ENCODE measurements at regions not wholly inside any gene's neighbourhood (a gene's known extent, or its start where the extent isn't known, plus 50 kb on each side); places are given as distances from the start of the nearest gene placed in this dataset.

GRCh38 chr2:133787651-133788050 lies 219.4 kb upstream of the NCKAP5 start:
- no peak overlapping the region for H3K4me3 ChIP-seq (ENCODE audit: low read length)
- H3F3A ChIP-seq (ENCODE audit: insufficient read depth, low read length, poor library complexity, severe bottlenecking), result no peaks in the 10 kb centered on the region
- H3K4me2 ChIP-seq (ENCODE audit: low read length), result no peak overlapping the region
- H2AFZ ChIP-seq (ENCODE audit: low read depth, low read length), result no peak overlapping the region
- no peaks in the 10 kb centered on the region for H3K9me2 ChIP-seq (ENCODE audit: insufficient read depth, low read length)
- no peak overlapping the region for H3K9ac ChIP-seq (ENCODE audit: low read length)
- H3K9me3 ChIP-seq (ENCODE audit: low read length), result no peaks in the 10 kb centered on the region
- H3K27ac ChIP-seq (ENCODE audit: low read length), result no peak overlapping the region
- no peaks in the 10 kb centered on the region for H3K27me3 ChIP-seq (ENCODE audit: insufficient read depth, low read depth, low read length)
- TF ChIP-seq, protein P1, sequence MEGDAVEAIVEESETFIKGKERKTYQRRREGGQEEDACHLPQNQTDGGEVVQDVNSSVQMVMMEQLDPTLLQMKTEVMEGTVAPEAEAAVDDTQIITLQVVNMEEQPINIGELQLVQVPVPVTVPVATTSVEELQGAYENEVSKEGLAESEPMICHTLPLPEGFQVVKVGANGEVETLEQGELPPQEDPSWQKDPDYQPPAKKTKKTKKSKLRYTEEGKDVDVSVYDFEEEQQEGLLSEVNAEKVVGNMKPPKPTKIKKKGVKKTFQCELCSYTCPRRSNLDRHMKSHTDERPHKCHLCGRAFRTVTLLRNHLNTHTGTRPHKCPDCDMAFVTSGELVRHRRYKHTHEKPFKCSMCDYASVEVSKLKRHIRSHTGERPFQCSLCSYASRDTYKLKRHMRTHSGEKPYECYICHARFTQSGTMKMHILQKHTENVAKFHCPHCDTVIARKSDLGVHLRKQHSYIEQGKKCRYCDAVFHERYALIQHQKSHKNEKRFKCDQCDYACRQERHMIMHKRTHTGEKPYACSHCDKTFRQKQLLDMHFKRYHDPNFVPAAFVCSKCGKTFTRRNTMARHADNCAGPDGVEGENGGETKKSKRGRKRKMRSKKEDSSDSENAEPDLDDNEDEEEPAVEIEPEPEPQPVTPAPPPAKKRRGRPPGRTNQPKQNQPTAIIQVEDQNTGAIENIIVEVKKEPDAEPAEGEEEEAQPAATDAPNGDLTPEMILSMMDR (IDR thresholded peaks at IDR 0.05; ENCODE audit: poor library complexity, severe bottlenecking), result no peak
- TF ChIP-seq EZH2 (IDR thresholded peaks at IDR 0.05; ENCODE audit: borderline replicate concordance, insufficient read depth, low read length, poor library complexity, severe bottlenecking) (no peak), MXI1 (conservative IDR thresholded peaks at IDR 0.05; ENCODE audit: poor library complexity, severe bottlenecking) (no peak), SMC3 (conservative IDR thresholded peaks at IDR 0.05; ENCODE audit: poor library complexity) (no peak), EP300 (conservative IDR thresholded peaks at IDR 0.05; ENCODE audit: poor library complexity, severe bottlenecking) (no peak), REST (IDR thresholded peaks at IDR 0.05; ENCODE audit: borderline replicate concordance) (no peak), TAF1 (IDR thresholded peaks at IDR 0.05; ENCODE audit: low read depth) (no peak), POLR2AphosphoS5 (IDR thresholded peaks at IDR 0.05) (no peak), RAD21 (conservative IDR thresholded peaks at IDR 0.05) (no peak)
- H4K20me1 ChIP-seq (ENCODE audit: insufficient read depth), result no peaks in the 10 kb centered on the region
- no peaks in the 10 kb centered on the region for H3K36me3 ChIP-seq (ENCODE audit: insufficient read depth, low read length)
- H3K79me2 ChIP-seq (replicated peaks; ENCODE audit: insufficient read depth, low read length), result no peaks in the 10 kb centered on the region

GRCh38 chr2:133788386-133788785 lies 220.1 kb upstream of the NCKAP5 start:
- H3K27me3 ChIP-seq (ENCODE audit: insufficient read depth, low read depth, low read length), result no peaks in the 10 kb centered on the region
- H3K9ac ChIP-seq (ENCODE audit: low read length), result no peak overlapping the region
- no peaks in the 10 kb centered on the region for H3K9me2 ChIP-seq (ENCODE audit: insufficient read depth, low read length)

More at GRCh38 chr2:133788386-133788785, 220.1 kb upstream of the NCKAP5 start:
- Histone ChIP-seq H2AFZ (ENCODE audit: low read depth, low read length) (no peak overlapping the region), H3K4me3 (ENCODE audit: low read length) (no peak overlapping the region), H3F3A (ENCODE audit: insufficient read depth, low read length, poor library complexity, severe bottlenecking) (no peaks in the 10 kb centered on the region), H3K9me3 (ENCODE audit: low read length) (no peaks in the 10 kb centered on the region), H3K79me2 (replicated peaks; ENCODE audit: insufficient read depth, low read length) (no peaks in the 10 kb centered on the region), H4K20me1 (ENCODE audit: insufficient read depth) (no peaks in the 10 kb centered on the region), H3K27ac (ENCODE audit: low read length) (no peak overlapping the region), H3K4me2 (ENCODE audit: low read length) (no peak overlapping the region), H3K36me3 (ENCODE audit: insufficient read depth, low read length) (no peaks in the 10 kb centered on the region)
- TF ChIP-seq MXI1 (conservative IDR thresholded peaks at IDR 0.05; ENCODE audit: poor library complexity, severe bottlenecking) (no peak), RAD21 (conservative IDR thresholded peaks at IDR 0.05) (no peak), EZH2 (IDR thresholded peaks at IDR 0.05; ENCODE audit: borderline replicate concordance, insufficient read depth, low read length, poor library complexity, severe bottlenecking) (no peak), SMC3 (conservative IDR thresholded peaks at IDR 0.05; ENCODE audit: poor library complexity) (no peak), EP300 (conservative IDR thresholded peaks at IDR 0.05; ENCODE audit: poor library complexity, severe bottlenecking) (no peak), POLR2AphosphoS5 (IDR thresholded peaks at IDR 0.05) (no peak), TAF1 (IDR thresholded peaks at IDR 0.05; ENCODE audit: low read depth) (no peak)
- TF ChIP-seq, protein P1 (IDR thresholded peaks at IDR 0.05; ENCODE audit: poor library complexity, severe bottlenecking), result no peak
